ENCODE measurements at regions not wholly inside any gene's neighbourhood (a gene's known extent, or its start where the extent isn't known, plus 50 kb on each side); places are given as distances from the start of the nearest gene placed in this dataset.
"Not testable (repeated sequence)": the region's sequence is repeated elsewhere in the genome, so short reads cannot be mapped to it uniquely, and the experiment has no call there.

DNA sequence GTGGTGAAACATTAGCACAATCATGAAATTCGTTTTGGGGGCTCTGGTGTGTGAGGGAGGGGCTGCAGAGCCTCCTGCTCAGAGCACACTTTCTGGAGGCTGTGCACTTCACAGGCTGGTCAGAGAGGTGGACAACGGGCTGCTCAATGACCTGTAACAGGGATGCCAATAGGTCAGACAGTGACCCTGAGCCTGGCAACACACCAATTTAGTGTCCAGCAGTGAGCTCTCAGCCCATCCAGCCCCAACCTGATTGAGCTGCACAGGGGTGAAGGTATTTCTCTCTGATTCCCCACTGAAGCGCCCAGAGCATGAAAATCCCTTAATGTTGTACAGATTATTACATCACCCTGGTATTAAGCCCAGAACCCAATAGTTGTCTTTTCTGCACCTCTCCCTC lies 191.3 kb upstream of the ZNF32 start:
- no peak for DNase-seq

DNA sequence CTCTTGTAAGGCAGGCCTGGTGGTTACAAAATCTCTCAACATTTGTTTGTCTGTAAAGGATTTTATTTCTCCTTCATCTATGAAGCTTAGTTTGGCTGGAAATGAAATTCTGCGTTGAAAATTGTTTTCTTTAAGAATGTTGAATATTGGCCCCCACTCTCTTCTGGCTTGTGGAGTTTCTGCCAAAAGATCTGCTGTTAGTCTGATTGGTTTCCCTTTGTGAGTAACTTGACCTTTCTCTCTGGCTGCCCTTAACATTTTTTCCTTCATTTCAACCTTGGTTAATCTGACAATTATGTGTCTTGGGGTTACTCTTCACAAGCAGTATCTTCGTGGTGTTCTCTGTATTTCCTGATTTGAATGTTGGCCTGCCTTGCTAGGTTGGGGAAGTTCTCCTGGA lies 186.1 kb upstream of the ZNF32 start:
- not testable (repeated sequence) for DNase-seq

DNA sequence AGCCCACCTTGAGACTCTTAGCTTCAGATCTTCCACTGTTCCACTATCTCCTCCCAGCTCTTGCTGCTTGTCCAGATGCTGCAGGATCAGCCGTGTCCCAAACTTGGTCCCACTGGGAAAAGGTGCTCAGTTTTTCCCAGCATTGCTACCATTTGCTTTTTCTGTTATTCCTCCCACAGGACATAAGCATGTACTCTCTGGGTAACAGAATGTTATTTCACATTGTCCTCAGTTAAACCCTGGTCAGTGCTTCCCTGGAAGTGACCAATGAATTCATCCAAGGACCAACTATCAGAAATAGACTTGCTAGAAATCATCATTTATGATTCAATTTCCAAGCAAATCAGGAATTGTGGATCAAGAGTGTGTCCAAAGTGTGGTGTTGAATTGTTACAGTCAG lies 179.2 kb upstream of the ZNF32 start:
- DNase-seq = no peak

- DNase-seq = no peak
Measured at GRCh38 chr10:43825984-43826383, 177.3 kb upstream of the ZNF32 start.

- no peak for DNase-seq
Measured at GRCh38 chr10:43825421-43825820, 176.7 kb upstream of the ZNF32 start.

GRCh38 chr10:43824934-43825333 lies 176.3 kb upstream of the ZNF32 start:
- DNase-seq = no peak

DNA sequence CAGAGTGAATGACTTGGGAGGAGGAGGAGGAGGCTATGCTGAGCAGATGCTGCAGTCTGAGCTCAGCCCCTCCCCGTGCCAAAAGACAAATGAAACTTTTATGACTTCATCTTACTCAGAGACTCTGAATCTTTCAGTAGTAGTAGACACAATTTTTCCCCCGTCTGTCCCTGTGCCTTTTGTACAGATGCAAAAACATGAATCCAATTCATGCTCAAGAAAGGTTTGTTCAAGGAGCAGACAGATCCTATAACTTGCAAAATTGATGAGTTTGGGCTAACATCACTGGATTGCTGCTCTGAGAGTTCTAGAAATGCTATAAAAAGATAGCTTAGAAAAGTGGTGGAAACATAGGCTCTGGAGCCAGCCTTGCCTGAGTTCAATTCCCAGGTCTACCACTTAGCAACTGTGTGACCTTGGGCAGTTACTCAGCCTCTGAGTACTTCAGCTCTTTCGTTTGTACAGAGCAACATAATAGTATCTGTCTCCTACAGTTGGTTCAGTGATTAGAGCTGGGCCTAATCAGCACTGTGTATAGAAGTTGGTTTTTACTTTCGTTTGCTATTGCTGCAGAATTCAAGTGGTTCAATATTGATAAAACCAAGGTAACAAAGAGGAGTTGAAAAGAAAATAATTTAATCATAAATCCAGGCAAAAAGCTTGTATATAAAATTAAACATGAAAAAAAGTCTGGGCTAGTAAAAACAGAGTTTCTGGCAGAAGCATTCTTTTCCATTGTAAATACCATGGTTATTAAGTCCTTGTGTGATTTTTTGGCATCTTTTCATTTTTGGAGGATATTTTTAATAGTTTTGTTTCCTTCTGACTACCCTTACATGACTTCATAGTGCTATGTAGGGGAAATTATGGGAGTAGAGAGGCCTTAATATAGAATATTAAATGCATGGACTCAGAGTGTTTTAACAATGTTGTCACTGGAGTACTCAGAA lies 174.2 kb upstream of the ZNF32 start:
- no peak for DNase-seq

- DNase-seq = no peak
Measured at GRCh38 chr10:43821103-43821502, 172.4 kb upstream of the ZNF32 start.

DNA sequence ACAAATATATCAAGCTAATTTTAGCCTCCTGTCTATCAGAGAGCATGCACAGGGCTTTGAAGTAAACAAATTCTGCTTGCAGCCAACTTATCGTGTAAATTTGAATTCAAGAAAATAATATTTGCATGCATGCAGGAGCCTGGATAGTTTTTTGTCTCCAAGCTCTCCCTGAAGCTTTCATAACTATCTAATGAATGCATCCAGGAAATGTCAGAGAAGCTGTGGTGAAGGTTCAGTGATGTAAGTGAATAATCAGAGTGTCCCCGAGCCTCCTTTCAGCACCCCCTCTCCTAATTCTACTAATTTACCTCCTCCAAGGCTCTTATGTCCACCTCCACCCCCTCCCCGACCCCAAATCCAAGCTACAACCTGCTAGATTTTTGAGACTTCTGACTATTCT lies 172.0 kb upstream of the ZNF32 start:
- DNase-seq = no peak

GRCh38 chr10:43819464-43820230 lies 171.0 kb upstream of the ZNF32 start:
- no peak for DNase-seq

DNA sequence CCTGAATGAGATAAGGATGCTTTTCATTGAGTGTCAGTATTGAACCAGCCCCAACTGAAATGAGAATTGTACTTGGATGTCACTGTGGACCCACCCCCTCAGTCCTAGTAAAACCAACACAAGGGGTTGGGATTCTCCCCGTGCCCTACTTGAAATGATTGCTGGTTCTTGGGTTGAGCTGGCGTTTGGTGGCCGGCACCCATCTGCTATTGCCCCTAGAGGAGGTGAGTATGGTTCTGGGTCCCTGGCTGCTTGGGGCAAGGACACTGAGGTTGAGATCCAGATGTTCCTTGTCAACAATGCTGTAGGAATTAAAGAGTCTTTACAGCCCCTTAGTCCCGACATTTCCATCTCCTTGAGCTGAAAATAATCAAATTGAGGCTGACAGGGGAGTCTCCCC lies 170.0 kb upstream of the ZNF32 start:
- no peak for DNase-seq

DNA sequence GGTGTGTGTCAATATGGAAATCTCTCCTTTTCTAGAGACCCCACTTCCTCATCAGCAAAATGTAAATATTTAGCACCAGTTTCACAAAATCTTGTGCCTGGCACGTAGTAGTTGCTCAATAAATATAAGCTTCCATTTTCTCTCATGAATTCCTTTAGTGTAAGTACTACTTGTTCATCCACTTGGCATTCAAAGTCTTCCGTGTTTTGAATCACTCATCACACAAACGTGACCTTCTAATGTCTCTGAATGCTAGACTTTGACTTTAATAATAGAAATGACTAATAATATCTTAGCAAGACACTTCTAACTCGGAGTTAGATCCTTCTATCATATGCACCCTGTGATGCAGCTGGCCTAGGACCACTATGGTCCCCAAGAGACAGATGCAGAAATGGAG lies 168.7 kb upstream of the ZNF32 start:
- no peak for DNase-seq

- DNase-seq = peak; percentile 5 to 68 (median 58)
Measured at GRCh38 chr10:43816351-43817321, 168.0 kb upstream of the ZNF32 start.

- DNase-seq = no peak
Measured at GRCh38 chr10:43815181-43815885, 166.7 kb upstream of the ZNF32 start.

GRCh38 chr10:43814663-43815062 lies 166.0 kb upstream of the ZNF32 start:
- DNase-seq = no peak

- DNase-seq = no peak
Measured at GRCh38 chr10:43811871-43812270, 163.2 kb upstream of the ZNF32 start.

DNA sequence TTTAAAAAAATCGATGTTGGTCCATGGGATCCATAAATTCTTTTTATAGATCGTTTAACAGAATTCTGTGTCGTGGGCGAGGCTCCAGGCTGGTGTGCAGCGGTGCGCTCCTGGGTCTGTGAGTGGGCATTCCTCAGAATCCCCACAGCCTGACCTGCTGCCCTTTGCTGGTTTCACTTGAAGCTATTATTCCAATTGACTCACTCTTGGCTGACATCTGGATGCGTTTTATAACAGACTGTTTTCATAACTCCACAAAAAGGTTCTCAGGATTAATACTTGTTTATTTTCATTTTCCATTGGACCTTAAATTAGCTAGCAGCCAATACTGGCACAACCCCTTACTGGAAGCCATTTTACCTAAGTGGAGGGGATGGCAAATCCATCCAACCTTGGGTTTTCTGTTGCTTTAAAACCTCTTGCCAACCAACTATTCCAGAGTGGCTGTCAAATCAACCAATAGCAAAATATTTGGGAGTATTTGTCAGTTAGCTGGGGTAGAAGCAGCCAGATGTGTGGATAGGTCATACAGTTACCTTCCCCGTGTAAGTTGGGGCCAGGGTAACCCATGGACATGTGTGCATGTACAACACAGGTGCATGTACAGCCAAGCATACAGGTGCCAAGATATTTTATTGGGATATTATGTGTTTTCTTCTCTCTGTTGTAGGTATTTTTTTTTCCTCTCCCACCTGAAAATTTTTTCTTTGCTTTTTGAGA lies 160.7 kb upstream of the ZNF32 start:
- DNase-seq = no peak

- DNase-seq = no peak
Measured at GRCh38 chr10:43808136-43808535, 159.5 kb upstream of the ZNF32 start.

DNA sequence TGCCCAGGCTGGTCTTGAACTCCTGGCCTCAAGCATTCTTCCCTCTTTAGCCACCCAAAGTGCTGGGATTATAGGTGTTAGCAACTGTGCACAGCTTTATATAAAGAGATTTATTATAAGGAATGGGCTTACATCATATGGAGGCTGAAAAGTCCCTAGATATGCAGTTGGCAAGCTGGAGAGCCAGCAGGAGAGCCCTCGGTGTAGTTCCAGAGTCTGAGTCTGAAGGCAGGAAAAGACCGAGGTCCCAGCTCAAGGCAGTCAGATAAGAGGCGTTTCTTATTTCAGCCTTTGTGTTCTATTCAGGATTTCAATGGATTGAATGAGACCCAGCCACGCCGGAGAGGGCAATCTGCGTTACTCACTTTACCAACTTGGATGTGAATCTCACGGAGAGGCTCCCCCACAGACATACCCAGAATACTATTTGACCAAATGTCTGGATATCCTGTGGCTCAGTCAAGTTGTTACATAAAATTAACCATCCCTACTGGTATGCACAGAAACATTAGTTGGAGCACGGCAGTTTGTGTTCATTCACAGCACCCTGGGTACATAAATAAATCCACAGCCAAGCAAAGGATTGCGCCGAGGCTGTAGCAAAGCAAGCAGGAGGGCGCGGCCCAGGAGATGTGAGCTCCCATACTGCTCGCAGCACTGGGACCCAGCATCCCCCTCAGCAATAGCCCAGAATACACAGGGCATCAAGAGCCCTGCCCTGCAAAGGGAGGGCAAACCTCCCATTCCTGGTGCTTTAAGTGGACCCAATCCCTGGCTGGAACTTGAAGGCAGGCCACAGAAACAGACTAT lies 158.4 kb upstream of the ZNF32 start:
- no peak for DNase-seq

- no peak for DNase-seq
Measured at GRCh38 chr10:43803791-43804190, 155.1 kb upstream of the ZNF32 start.
